SK-N-SH (cell line): ENCODE measurements at regions not wholly inside any gene's neighbourhood (a gene's known extent, or its start where the extent isn't known, plus 50 kb on each side); places are given as distances from the start of the nearest gene placed in this dataset.

Experiments
- CTCF ChIA-PET: fragments of 300-600, 350-600 bp; formaldehyde crosslinking; extraction: SDS; loops from one replicate; lab custom pipeline; 2021; lab: Yijun Ruan, JAX
- POLR2A ChIA-PET: fragments of 350-600 bp; sonication (Branson Sonifier 250); formaldehyde crosslinking; extraction: SDS; loops from one replicate; lab custom pipeline; 2020; ENCODE audit warnings: antibody characterized with exemption, inconsistent platforms; lab: Yijun Ruan, JAX
- DNase-seq: peaks from one replicate; pipeline ENCODE4 v3.0.0; 2012
- H2AFZ ChIP-seq: fragments of 200-600 bp; sonication (generic); 2 replicates; pipeline ENCODE4 v1.8.1; 2016; ENCODE audit warnings: antibody characterized with exemption, mild to moderate bottlenecking, low read depth
- H3F3A ChIP-seq: fragments of 200-600 bp; sonication (generic); replicated peaks from 2 replicates; pipeline ENCODE3; 2016; ENCODE audit warnings: antibody characterized with exemption, mild to moderate bottlenecking; ENCODE audit not compliant: insufficient read depth
- H3K27ac ChIP-seq, 2 experiments: fragments of 200-500 bp in 1 of 2; fragments of 200-600 bp in 1 of 2; sonication (Bioruptor generic) in 1 of 2; sonication (generic), shearing (Covaris generic) in 1 of 2; 2 replicates each; pipeline versions ENCODE4 v1.5.1 to v1.6.1; 2014 to 2016; ENCODE audit warnings: low read depth in 2 of 2, inconsistent platforms in 1 of 2, low read length in 1 of 2, mild to moderate bottlenecking in 1 of 2, mixed read lengths in 1 of 2
- H3K27me3 ChIP-seq: fragments of 200-600 bp; sonication (generic), shearing (Covaris generic); 2 replicates; pipeline ENCODE4 v1.6.1; 2016; ENCODE audit warnings: mixed run types; ENCODE audit not compliant: insufficient read depth
- H3K36me3 ChIP-seq, 2 experiments: fragments of 200-500 bp in 1 of 2; fragments of 200-600 bp in 1 of 2; sonication (Bioruptor generic) in 1 of 2; sonication (generic) in 1 of 2; replicated peaks in 1 of 2; 2 replicates each; pipeline versions ENCODE3 to v1.5.1; 2014 to 2016; ENCODE audit warnings: low read length in 1 of 2, mild to moderate bottlenecking in 1 of 2; ENCODE audit not compliant: insufficient read depth in 2 of 2, control insufficient read depth in 1 of 2
- H3K4me1 ChIP-seq, 2 experiments: fragments of 200-500 bp in 1 of 2; fragments of 200-600 bp in 1 of 2; sonication (Bioruptor generic) in 1 of 2; sonication (generic), shearing (Covaris generic) in 1 of 2; 2 replicates each; pipeline versions ENCODE4 v1.5.1 to v1.6.1; 2014 to 2016; ENCODE audit warnings: low read depth in 1 of 2, low read length in 1 of 2, mixed run types in 1 of 2; ENCODE audit not compliant: insufficient read depth in 2 of 2, control insufficient read depth in 1 of 2
- H3K4me2 ChIP-seq: fragments of 200-600 bp; sonication (generic), shearing (Covaris generic); 2 replicates; pipeline ENCODE4 v1.6.1; 2017; ENCODE audit warnings: mixed run types
- H3K4me3 ChIP-seq, 2 experiments: fragments of 200-500 bp in 1 of 2; fragments of 200-600 bp in 1 of 2; sonication (Bioruptor generic) in 1 of 2; sonication (generic), shearing (Covaris generic) in 1 of 2; 2 replicates each; pipeline versions ENCODE4 v1.5.1 to v1.8.1; 2014 to 2016; ENCODE audit warnings: low read depth in 2 of 2, inconsistent platforms in 1 of 2, low read length in 1 of 2, mild to moderate bottlenecking in 1 of 2, mixed read lengths in 1 of 2, moderate library complexity in 1 of 2
- H3K79me2 ChIP-seq: fragments of 200-600 bp; sonication (generic); 2 replicates; pipeline ENCODE4 v1.8.1; 2017; ENCODE audit warnings: mild to moderate bottlenecking; ENCODE audit not compliant: insufficient read depth
- H3K9ac ChIP-seq: fragments of 200-600 bp; sonication (generic); 2 replicates; pipeline ENCODE4 v1.6.1; 2017; ENCODE audit warnings: mixed run types
- H3K9me2 ChIP-seq: fragments of 200-600 bp; sonication (generic); 2 replicates; pipeline ENCODE4 v1.6.1; 2017; ENCODE audit warnings: mixed run types
- H3K9me3 ChIP-seq: fragments of 200-600 bp; sonication (generic); 2 replicates; pipeline ENCODE4 v1.6.1; 2017; ENCODE audit warnings: mixed run types, mild to moderate bottlenecking, moderate library complexity
- H4K20me1 ChIP-seq: fragments of 200-600 bp; sonication (generic); 2 replicates; pipeline ENCODE4 v1.6.1; 2017; ENCODE audit warnings: mild to moderate bottlenecking, mixed run types; ENCODE audit not compliant: insufficient read depth
- CTCF ChIP-seq: fragments of 200-600 bp; sonication (generic); IDR thresholded peaks from 2 replicates; pipeline ENCODE4 v1.6.1; 2017; ENCODE audit warnings: antibody characterized with exemption, mild to moderate bottlenecking, moderate library complexity
- ELF1 ChIP-seq: IDR thresholded peaks from 2 replicates; pipeline ENCODE4 v1.4.0; 2012
- EP300 ChIP-seq, 2 experiments: IDR thresholded peaks; 2 replicates each; pipeline versions ENCODE4 v1.4.0 to v1.6.1; 2012; ENCODE audit warnings: borderline replicate concordance in 1 of 2, low read depth in 1 of 2, low read length in 1 of 2
- EZH2phosphoT487 ChIP-seq: fragments of 200-600 bp; sonication (generic); IDR thresholded peaks from 2 replicates; pipeline ENCODE4 v1.6.1; 2017; ENCODE audit warnings: low read depth, mixed run types, mild to moderate bottlenecking, antibody characterized with exemption, moderate library complexity, borderline replicate concordance
- FOSL2 ChIP-seq: IDR thresholded peaks from 2 replicates; pipeline ENCODE4 v1.4.0; 2012; ENCODE audit warnings: low read depth, mild to moderate bottlenecking, moderate library complexity, borderline replicate concordance
- FOXJ3 ChIP-seq: sonication (generic); formaldehyde crosslinking; IDR thresholded peaks from 2 replicates; pipeline ENCODE4 v1.5.1; 2020; ENCODE audit warnings: mild to moderate bottlenecking, missing genetic modification reagents
- FOXM1 ChIP-seq: IDR thresholded peaks from 2 replicates; pipeline ENCODE4 v1.4.0; 2012; ENCODE audit warnings: low read depth, mild to moderate bottlenecking
- IRF3 ChIP-seq: fragments of 150-350 bp; IDR thresholded peaks from 2 replicates; pipeline ENCODE4 v1.6.1; 2016; ENCODE audit warnings: mild to moderate bottlenecking, low read depth, low read length
- MXI1 ChIP-seq: IDR thresholded peaks from 2 replicates; pipeline ENCODE4 v1.6.1; 2012; ENCODE audit warnings: mild to moderate bottlenecking, low read depth, low read length, improper control_type of control experiment
- NFIC ChIP-seq: IDR thresholded peaks from 2 replicates; pipeline ENCODE4 v1.4.0; 2012; ENCODE audit warnings: borderline replicate concordance
- POLR2AphosphoS5 ChIP-seq: IDR thresholded peaks from 2 replicates; pipeline ENCODE4 v1.6.1; 2012; ENCODE audit warnings: low read depth, low read length
- RXRA ChIP-seq: IDR thresholded peaks from 2 replicates; pipeline ENCODE4 v1.4.0; 2012; ENCODE audit warnings: low read depth, mild to moderate bottlenecking, borderline replicate concordance
- SMC3 ChIP-seq: IDR thresholded peaks from 2 replicates; pipeline ENCODE4 v1.6.1; 2012; ENCODE audit warnings: low read depth, low read length, improper control_type of control experiment
- TAF1 ChIP-seq: IDR thresholded peaks from 2 replicates; pipeline ENCODE4 v1.6.1; 2012; ENCODE audit warnings: low read depth, mild to moderate bottlenecking, low read length, moderate library complexity, borderline replicate concordance
- USF1 ChIP-seq: IDR thresholded peaks from 2 replicates; pipeline ENCODE4 v1.4.0; 2012; ENCODE audit warnings: low read depth, borderline replicate concordance
- USF2 ChIP-seq: fragments of 150-350 bp; IDR thresholded peaks from 2 replicates; pipeline ENCODE4 v1.6.1; 2017; ENCODE audit warnings: antibody characterized with exemption, low read length, low read depth, borderline replicate concordance
- ZBTB33 ChIP-seq: IDR thresholded peaks from 2 replicates; pipeline ENCODE4 v1.4.0; 2012; ENCODE audit warnings: low read depth, borderline replicate concordance
- WGBS: methylation state at CpG from one replicate; pipeline ENCODE4 v1.1.6; 2017; ENCODE audit warnings: low lambda C conversion rate; 5-methylcytosine and 5-hydroxymethylcytosine counted together

GRCh38 chr3:145197051-145197820 is 963.7 kb downstream of the PLOD2 start:
- no peak for TF ChIP-seq EZH2phosphoT487
- TF ChIP-seq EP300 (IDR thresholded peaks at IDR 0.05; ENCODE audit: borderline replicate concordance in 1 of 2, low read depth in 1 of 2, low read length in 1 of 2): no peak
- no peak for TF ChIP-seq MXI1
- no peak for TF ChIP-seq ELF1
- no peak for TF ChIP-seq USF2
- TF ChIP-seq NFIC: no peak
- TF ChIP-seq TAF1: no peak
- TF ChIP-seq POLR2AphosphoS5: no peak
- no peak for TF ChIP-seq FOSL2
- no peak for TF ChIP-seq RXRA
- TF ChIP-seq IRF3: no peak
- no peak for TF ChIP-seq CTCF
- no peak for TF ChIP-seq ZBTB33
- no peak for TF ChIP-seq FOXJ3 (CRISPR knock-in tag)
- no peak for TF ChIP-seq SMC3
- TF ChIP-seq FOXM1: no peak
- no peak for TF ChIP-seq USF1
- DNase-seq: no peak
- Histone ChIP-seq H3K27ac (no peak overlapping the region), H3K79me2 (no peaks in the 10 kb centered on the region), H3K9ac (no peak overlapping the region), H3K9me3 (no peaks in the 10 kb centered on the region), H3F3A (no peaks in the 10 kb centered on the region), H3K36me3 (no peaks in the 10 kb centered on the region), H2AFZ (no peak overlapping the region), H4K20me1 (no peaks in the 10 kb centered on the region), H3K4me2 (no peak overlapping the region), H3K9me2 (no peaks in the 10 kb centered on the region), H3K4me1 (no peaks in the 10 kb centered on the region), H3K27me3 (no peaks in the 10 kb centered on the region), H3K4me3 (no peak overlapping the region)
- CTCF ChIA-PET: no interaction called here
- POLR2A ChIA-PET: no interaction called here
- 0% methylated on average over 1 of the region's 1 CpG for WGBS
